Neural crest cell (in vitro differentiated cells): ENCODE measurements at regions not wholly inside any gene's neighbourhood (a gene's known extent, or its start where the extent isn't known, plus 50 kb on each side); places are given as distances from the start of the nearest gene placed in this dataset.

Experiments
- DNase-seq: peaks from one replicate; pipeline ENCODE4 v3.0.0; 2021; ENCODE audit warnings: low read depth, mixed read lengths, low spot score
- H3K27ac Mint-ChIP-seq: one replicate; pipeline ENCODE4 v1.8.0; 2021; ENCODE audit warnings: mild to moderate bottlenecking, mixed read lengths; ENCODE audit not compliant: unreplicated experiment
- H3K27me3 Mint-ChIP-seq: 2 replicates; pipeline ENCODE4 v1.8.0; 2021; ENCODE audit warnings: low read depth, mild to moderate bottlenecking, mixed read lengths
- H3K36me3 Mint-ChIP-seq: 2 replicates; pipeline ENCODE4 v1.8.0; 2021; ENCODE audit warnings: low read depth, mild to moderate bottlenecking, mixed read lengths
- H3K4me1 Mint-ChIP-seq: 2 replicates; pipeline ENCODE4 v1.8.0; 2021; ENCODE audit warnings: mixed read lengths
- H3K4me3 Mint-ChIP-seq: one replicate; pipeline ENCODE4 v1.8.0; 2021; ENCODE audit warnings: mild to moderate bottlenecking, mixed read lengths
- H3K9me3 Mint-ChIP-seq: 2 replicates; pipeline ENCODE4 v1.8.0; 2021; ENCODE audit warnings: mixed read lengths
- CTCF ChIP-seq: fragments of 200-600 bp; sonication (generic); conservative IDR thresholded peaks from 2 replicates; pipeline ENCODE4 v1.5.0; 2021; ENCODE audit warnings: antibody characterized with exemption, mild to moderate bottlenecking

- no peak for TF ChIP-seq CTCF
- Mint-ChIP-seq H3K9me3 (no peaks in the 10 kb centered on the region), H3K27ac (no peak overlapping the region), H3K36me3 (no peaks in the 10 kb centered on the region), H3K27me3 (no peaks in the 10 kb centered on the region), H3K4me3 (no peak overlapping the region), H3K4me1 (peaks cover 6% of the 10 kb centered on the region)
- DNase-seq = no peak
Measured at GRCh38 chr6:12369781-12370262, 79.7 kb downstream of the EDN1 start.

- H3K4me3 Mint-ChIP-seq = no peak overlapping the region
- H3K9me3 Mint-ChIP-seq = no peaks in the 10 kb centered on the region
- no peak overlapping the region for H3K27ac Mint-ChIP-seq
- no peak for TF ChIP-seq CTCF
- no peaks in the 10 kb centered on the region for H3K27me3 Mint-ChIP-seq
- DNase-seq = no peak
- no peaks in the 10 kb centered on the region for H3K36me3 Mint-ChIP-seq
- H3K4me1 Mint-ChIP-seq = peaks cover 9% of the 10 kb centered on the region
Measured at GRCh38 chr6:12371151-12371550, 81.0 kb downstream of the EDN1 start.

GRCh38 chr6:12371641-12372146 lies 81.5 kb downstream of the EDN1 start:
- no peaks in the 10 kb centered on the region for H3K27me3 Mint-ChIP-seq
- H3K27ac Mint-ChIP-seq = no peak overlapping the region
- no peak overlapping the region for H3K4me3 Mint-ChIP-seq
- H3K9me3 Mint-ChIP-seq = no peaks in the 10 kb centered on the region
- H3K36me3 Mint-ChIP-seq = no peaks in the 10 kb centered on the region
- peaks cover 10% of the 10 kb centered on the region for H3K4me1 Mint-ChIP-seq
- TF ChIP-seq CTCF = no peak
- no peak for DNase-seq

GRCh38 chr6:12379181-12379580 lies 89.0 kb downstream of the EDN1 start:
- TF ChIP-seq CTCF = no peak
- Mint-ChIP-seq H3K4me1 (peaks cover 10% of the 10 kb centered on the region), H3K36me3 (no peaks in the 10 kb centered on the region), H3K9me3 (peaks cover 4% of the 10 kb centered on the region), H3K27me3 (no peaks in the 10 kb centered on the region), H3K4me3 (no peak overlapping the region), H3K27ac (no peak overlapping the region)
- DNase-seq = no peak

- Mint-ChIP-seq H3K4me3 (no peak overlapping the region), H3K4me1 (no peaks in the 10 kb centered on the region), H3K27ac (no peak overlapping the region), H3K27me3 (no peaks in the 10 kb centered on the region), H3K36me3 (no peaks in the 10 kb centered on the region), H3K9me3 (peaks cover 4% of the 10 kb centered on the region)
- no peak for DNase-seq
- TF ChIP-seq CTCF = no peak
Measured at GRCh38 chr6:12381587-12381986, 91.4 kb downstream of the EDN1 start.
